ENCODE measurements at regions not wholly inside any gene's neighbourhood (a gene's known extent, or its start where the extent isn't known, plus 50 kb on each side); places are given as distances from the start of the nearest gene placed in this dataset.

- Histone ChIP-seq H4K20me1 (ENCODE audit: insufficient read depth, low read length) (no peaks in the 10 kb centered on the region), H3K4me2 (ENCODE audit: low read length) (no peak overlapping the region), H3K27ac (ENCODE audit: low read length) (no peak overlapping the region), H3K27me3 (ENCODE audit: low read depth, low read length) (0 out of 2 replicates have a peak, but pooled peaks cover 3% of the 10 kb centered on the region), H3K4me3 (ENCODE audit: low read length) (no peak overlapping the region), H3K79me2 (ENCODE audit: low read length) (no peaks in the 10 kb centered on the region), H3K36me3 (replicated peaks; ENCODE audit: low read depth, low read length) (no peaks in the 10 kb centered on the region), H3K9ac (ENCODE audit: low read length) (no peak overlapping the region), H3K4me1 (ENCODE audit: low read length) (no peaks in the 10 kb centered on the region), H3K9me3 (ENCODE audit: insufficient read depth, low read length) (no peaks in the 10 kb centered on the region), H2AFZ (ENCODE audit: low read depth, low read length) (no peak overlapping the region)
- TF ChIP-seq EZH2phosphoT487 (IDR thresholded peaks at IDR 0.05; ENCODE audit: low read depth), result no peak
- no peak for TF ChIP-seq CTCF (IDR thresholded peaks at IDR 0.05; ENCODE audit: low read depth, low read length)
Observed at GRCh38 chr18:25704071-25704470, 352.1 kb upstream of the ZNF521 start.

DNA sequence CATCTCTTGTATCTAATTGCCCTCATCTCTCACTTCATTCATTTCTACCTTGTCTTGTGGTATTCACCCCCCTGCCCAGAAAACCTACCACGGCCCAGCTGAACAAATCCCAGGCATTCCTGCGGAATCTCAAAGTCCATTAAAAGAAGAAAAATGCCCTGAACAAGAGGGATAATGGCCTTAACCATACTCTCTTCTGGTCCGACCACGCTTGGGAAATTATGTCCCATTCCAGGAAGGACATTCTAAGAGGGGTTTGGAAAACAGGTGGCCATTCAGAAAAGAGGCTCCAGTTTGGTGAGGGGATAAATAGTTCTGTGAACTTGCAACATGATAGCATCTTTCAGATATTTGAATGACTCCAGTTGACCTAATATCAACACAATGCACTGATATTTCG is 349.9 kb upstream of the ZNF521 start:
- TF ChIP-seq CTCF (IDR thresholded peaks at IDR 0.05; ENCODE audit: low read depth, low read length) (no peak), EZH2phosphoT487 (IDR thresholded peaks at IDR 0.05; ENCODE audit: low read depth) (no peak)
- Histone ChIP-seq H4K20me1 (ENCODE audit: insufficient read depth, low read length) (no peaks in the 10 kb centered on the region), H3K36me3 (replicated peaks; ENCODE audit: low read depth, low read length) (no peaks in the 10 kb centered on the region), H3K4me2 (ENCODE audit: low read length) (no peak overlapping the region), H2AFZ (ENCODE audit: low read depth, low read length) (no peak overlapping the region), H3K9me3 (ENCODE audit: insufficient read depth, low read length) (no peaks in the 10 kb centered on the region), H3K79me2 (ENCODE audit: low read length) (no peaks in the 10 kb centered on the region), H3K4me3 (ENCODE audit: low read length) (no peak overlapping the region), H3K27ac (ENCODE audit: low read length) (no peak overlapping the region), H3K4me1 (ENCODE audit: low read length) (no peaks in the 10 kb centered on the region), H3K9ac (ENCODE audit: low read length) (no peak overlapping the region), H3K27me3 (ENCODE audit: low read depth, low read length) (0 out of 2 replicates have a peak, but pooled peaks cover 3% of the 10 kb centered on the region)

GRCh38 chr18:25686960-25687500 is 335.1 kb upstream of the ZNF521 start:
- Histone ChIP-seq H3K27me3 (ENCODE audit: low read depth, low read length) (no peaks in the 10 kb centered on the region), H3K4me3 (ENCODE audit: low read length) (no peak overlapping the region), H3K79me2 (ENCODE audit: low read length) (no peaks in the 10 kb centered on the region), H3K27ac (ENCODE audit: low read length) (no peak overlapping the region), H4K20me1 (ENCODE audit: insufficient read depth, low read length) (no peaks in the 10 kb centered on the region), H3K4me1 (ENCODE audit: low read length) (no peaks in the 10 kb centered on the region), H3K36me3 (replicated peaks; ENCODE audit: low read depth, low read length) (no peaks in the 10 kb centered on the region), H2AFZ (ENCODE audit: low read depth, low read length) (no peak overlapping the region), H3K9me3 (ENCODE audit: insufficient read depth, low read length) (no peaks in the 10 kb centered on the region), H3K9ac (ENCODE audit: low read length) (no peak overlapping the region), H3K4me2 (ENCODE audit: low read length) (no peak overlapping the region)
- TF ChIP-seq EZH2phosphoT487 (IDR thresholded peaks at IDR 0.05; ENCODE audit: low read depth) (no peak), CTCF (IDR thresholded peaks at IDR 0.05; ENCODE audit: low read depth, low read length) (no peak)

- Histone ChIP-seq H3K27me3 (ENCODE audit: low read depth, low read length) (no peaks in the 10 kb centered on the region), H3K36me3 (replicated peaks; ENCODE audit: low read depth, low read length) (no peaks in the 10 kb centered on the region), H3K27ac (ENCODE audit: low read length) (no peak overlapping the region), H3K9me3 (ENCODE audit: insufficient read depth, low read length) (no peaks in the 10 kb centered on the region), H3K9ac (ENCODE audit: low read length) (no peak overlapping the region), H3K4me2 (ENCODE audit: low read length) (no peak overlapping the region), H3K4me1 (ENCODE audit: low read length) (no peaks in the 10 kb centered on the region), H3K79me2 (ENCODE audit: low read length) (no peaks in the 10 kb centered on the region), H3K4me3 (ENCODE audit: low read length) (no peak overlapping the region), H2AFZ (ENCODE audit: low read depth, low read length) (no peak overlapping the region), H4K20me1 (ENCODE audit: insufficient read depth, low read length) (no peaks in the 10 kb centered on the region)
- no peak for TF ChIP-seq EZH2phosphoT487 (IDR thresholded peaks at IDR 0.05; ENCODE audit: low read depth)
- no peak for TF ChIP-seq CTCF (IDR thresholded peaks at IDR 0.05; ENCODE audit: low read depth, low read length)
Observed at GRCh38 chr18:25685088-25685487, 333.1 kb upstream of the ZNF521 start.

Data from OCI-LY3 (cell line).